WTC11 (cell line): ENCODE measurements at regions not wholly inside any gene's neighbourhood (a gene's known extent, or its start where the extent isn't known, plus 50 kb on each side); places are given as distances from the start of the nearest gene placed in this dataset.

ENCODE experiments used
- ATAC-seq: fragments of 200-7000 bp; cut with Tn5 transposase; 2 replicates; pipeline ENCODE4 v1.10.0; 2021; ENCODE audit warnings: mild to moderate bottlenecking, moderate library complexity
- CTCF ChIA-PET: fragments of 300-600 bp; sonication (Branson Sonifier 250); formaldehyde crosslinking; loops from one replicate; lab custom pipeline; 2021; ENCODE audit warnings: antibody characterized with exemption; lab: Charles Lee
- POLR2A ChIA-PET: fragments of 350-600 bp; sonication (Branson Sonifier 250); formaldehyde crosslinking; loops from one replicate; lab custom pipeline; 2021; ENCODE audit warnings: antibody characterized with exemption; lab: Charles Lee
- DNase-seq: peaks from one replicate; pipeline ENCODE4 v3.0.0; 2021; ENCODE audit warnings: low spot score
- H3K27ac Mint-ChIP-seq: 2 replicates; pipeline ENCODE4 v1.8.0; 2021; ENCODE audit warnings: mixed read lengths
- H3K27me3 Mint-ChIP-seq: 2 replicates; pipeline ENCODE4 v1.8.0; 2021; ENCODE audit warnings: low read depth, mild to moderate bottlenecking, moderate library complexity, mixed read lengths
- H3K36me3 Mint-ChIP-seq: 2 replicates; pipeline ENCODE4 v1.8.0; 2021; ENCODE audit warnings: mixed read lengths
- H3K4me1 Mint-ChIP-seq: 2 replicates; pipeline ENCODE4 v1.8.0; 2022; ENCODE audit warnings: mixed read lengths
- H3K4me3 Mint-ChIP-seq: 2 replicates; pipeline ENCODE4 v1.8.0; 2021; ENCODE audit warnings: mild to moderate bottlenecking, moderate library complexity, mixed read lengths
- H3K9me3 Mint-ChIP-seq: 2 replicates; pipeline ENCODE4 v1.8.0; 2021; ENCODE audit warnings: mixed read lengths
- FOXP1 ChIP-seq: sonication (generic); formaldehyde crosslinking; IDR thresholded peaks from 2 replicates; pipeline ENCODE4 v1.8.0; 2022; ENCODE audit warnings: missing genetic modification reagents, mild to moderate bottlenecking, moderate library complexity, borderline replicate concordance
- FOXP4 ChIP-seq: sonication (generic); formaldehyde crosslinking; IDR thresholded peaks from 2 replicates; pipeline ENCODE4 v1.8.0; 2022; ENCODE audit warnings: mild to moderate bottlenecking, missing genetic modification reagents
- GABPB1 ChIP-seq: sonication (generic); formaldehyde crosslinking; IDR thresholded peaks from 2 replicates; pipeline ENCODE4 v1.8.1; 2023; ENCODE audit warnings: mild to moderate bottlenecking, missing genetic modification reagents
- GRHL2 ChIP-seq: fragments of 250-450 bp; sonication (Bioruptor Pico); IDR thresholded peaks from 2 replicates; pipeline ENCODE4 v1.8.0; 2022; ENCODE audit warnings: mild to moderate bottlenecking, moderate library complexity; ENCODE audit not compliant: insufficient replicate concordance, severe bottlenecking
- MYBL2 ChIP-seq: sonication (generic); formaldehyde crosslinking; IDR thresholded peaks from 2 replicates; pipeline ENCODE4 v1.8.1; 2023; ENCODE audit warnings: mild to moderate bottlenecking, moderate library complexity, missing genetic modification reagents
- NFATC4 ChIP-seq: fragments of 250-450 bp; sonication (Bioruptor Pico); IDR thresholded peaks from 2 replicates; pipeline ENCODE4 v1.9.0; 2021; ENCODE audit warnings: mild to moderate bottlenecking
- NFE2L1 ChIP-seq: sonication (generic); formaldehyde crosslinking; IDR thresholded peaks from 2 replicates; pipeline ENCODE4 v1.8.1; 2023; ENCODE audit warnings: missing genetic modification reagents
- NR3C1 ChIP-seq: sonication (generic); formaldehyde crosslinking; conservative IDR thresholded peaks from 2 replicates; pipeline ENCODE4 v1.8.1; 2023; ENCODE audit warnings: low read depth, mild to moderate bottlenecking, missing genetic modification reagents
- RELA ChIP-seq: sonication (generic); formaldehyde crosslinking; IDR thresholded peaks from 2 replicates; pipeline ENCODE4 v1.8.1; 2022; ENCODE audit warnings: missing genetic modification reagents, mild to moderate bottlenecking, borderline replicate concordance
- SMAD3 ChIP-seq: sonication (generic); formaldehyde crosslinking; IDR thresholded peaks from 2 replicates; pipeline ENCODE4 v1.8.0; 2022; ENCODE audit warnings: missing genetic modification reagents, mild to moderate bottlenecking, borderline replicate concordance
- TCF7 ChIP-seq: sonication (generic); formaldehyde crosslinking; IDR thresholded peaks from 2 replicates; pipeline ENCODE4 v1.8.0; 2022; ENCODE audit warnings: mild to moderate bottlenecking, low read depth, missing genetic modification reagents, moderate library complexity
- ZNF219 ChIP-seq: sonication (generic); formaldehyde crosslinking; IDR thresholded peaks from 2 replicates; pipeline ENCODE4 v1.8.0; 2023; ENCODE audit warnings: missing genetic modification reagents, mild to moderate bottlenecking, borderline replicate concordance
- ZNF416 ChIP-seq: fragments of 250-450 bp; sonication (Bioruptor Pico); IDR thresholded peaks from 2 replicates; pipeline ENCODE4 v1.9.0; 2021; ENCODE audit warnings: mild to moderate bottlenecking, inconsistent platforms
- ZNF425 ChIP-seq: fragments of 250-450 bp; sonication (Bioruptor Pico); conservative IDR thresholded peaks from 2 replicates; pipeline ENCODE4 v1.9.0; 2021; ENCODE audit warnings: mild to moderate bottlenecking
- TF ChIP-seq, protein P1 (sequence below): sonication (generic); formaldehyde crosslinking; IDR thresholded peaks from 2 replicates; pipeline ENCODE4 v1.8.1; 2022; ENCODE audit warnings: mild to moderate bottlenecking, moderate library complexity, missing genetic modification reagents
- TF ChIP-seq, protein P2 (sequence below): sonication (generic); formaldehyde crosslinking; conservative IDR thresholded peaks from 2 replicates; pipeline ENCODE4 v1.8.1; 2022; ENCODE audit warnings: mild to moderate bottlenecking, missing genetic modification reagents
- TF ChIP-seq, protein P3 (sequence below): sonication (generic); formaldehyde crosslinking; IDR thresholded peaks from 2 replicates; pipeline ENCODE4 v1.8.0; 2022; ENCODE audit warnings: mild to moderate bottlenecking, missing genetic modification reagents

DNA sequence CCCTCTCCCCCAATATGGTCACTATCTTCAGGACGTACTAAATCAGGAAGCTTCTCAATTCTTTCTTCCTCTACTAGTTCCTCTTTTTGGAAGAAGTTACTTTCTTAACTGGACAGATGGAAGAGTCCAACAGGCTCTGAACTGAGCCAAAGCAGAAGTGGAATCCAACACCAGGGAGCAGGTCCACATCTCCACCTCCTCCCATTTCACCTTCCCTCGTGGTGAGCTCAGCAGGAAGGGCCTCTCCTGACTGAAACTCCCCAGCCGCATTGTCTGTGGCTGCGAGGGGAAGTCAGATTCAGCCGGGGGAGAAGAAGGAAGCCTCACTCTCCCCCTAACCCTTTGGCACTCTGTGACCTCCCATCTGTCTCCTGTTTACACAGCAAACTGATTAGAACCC lies 63.8 kb upstream of the UST start (continued):
- TF ChIP-seq SMAD3 (CRISPR knock-in tag) = no peak

DNA sequence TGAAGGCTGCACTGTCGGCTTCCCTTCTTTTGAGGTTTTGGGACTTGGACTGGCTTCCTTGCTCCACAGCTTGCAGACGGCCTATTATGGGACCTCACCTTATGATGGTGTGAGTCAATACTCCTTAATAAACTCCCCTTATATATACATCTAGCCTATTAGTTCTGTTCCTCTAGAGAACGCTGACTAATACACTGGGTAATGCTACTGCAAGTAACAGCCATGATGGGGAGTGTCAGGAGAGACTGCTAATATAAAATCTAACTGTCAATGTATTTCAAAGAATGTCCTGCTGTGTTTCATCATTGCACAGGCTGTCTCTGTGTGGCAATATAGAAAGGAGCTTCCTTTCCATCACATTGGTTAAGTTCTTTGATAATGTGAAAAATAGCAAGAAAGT lies 57.7 kb upstream of the UST start:
- Mint-ChIP-seq H3K27ac (no peak overlapping the region), H3K27me3 (peaks cover 11% of the 10 kb centered on the region), H3K4me1 (peaks cover 3% of the 10 kb centered on the region), H3K9me3 (no peaks in the 10 kb centered on the region; the same call in 1 of the 2 replicates), H3K36me3 (no peaks in the 10 kb centered on the region), H3K4me3 (no peak overlapping the region)
- POLR2A ChIA-PET = no interaction called here
- CTCF ChIA-PET = no interaction called here
- ATAC-seq = no peak
- no peak for DNase-seq
- TF ChIP-seq NR3C1 (CRISPR knock-in tag) = no peak
- TF ChIP-seq, protein P1, sequence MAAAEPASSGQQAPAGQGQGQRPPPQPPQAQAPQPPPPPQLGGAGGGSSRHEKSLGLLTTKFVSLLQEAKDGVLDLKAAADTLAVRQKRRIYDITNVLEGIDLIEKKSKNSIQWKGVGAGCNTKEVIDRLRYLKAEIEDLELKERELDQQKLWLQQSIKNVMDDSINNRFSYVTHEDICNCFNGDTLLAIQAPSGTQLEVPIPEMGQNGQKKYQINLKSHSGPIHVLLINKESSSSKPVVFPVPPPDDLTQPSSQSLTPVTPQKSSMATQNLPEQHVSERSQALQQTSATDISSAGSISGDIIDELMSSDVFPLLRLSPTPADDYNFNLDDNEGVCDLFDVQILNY (CRISPR knock-in tag) = no peak
- no peak for TF ChIP-seq FOXP1
- TF ChIP-seq, protein P2, sequence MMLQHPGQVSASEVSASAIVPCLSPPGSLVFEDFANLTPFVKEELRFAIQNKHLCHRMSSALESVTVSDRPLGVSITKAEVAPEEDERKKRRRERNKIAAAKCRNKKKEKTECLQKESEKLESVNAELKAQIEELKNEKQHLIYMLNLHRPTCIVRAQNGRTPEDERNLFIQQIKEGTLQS = no peak
- no peak for TF ChIP-seq ZNF425
- TF ChIP-seq FOXP4 (CRISPR knock-in tag) = no peak
- TF ChIP-seq, all 79 proteins: peak for 0

- Mint-ChIP-seq H3K4me3 (no peak overlapping the region), H3K4me1 (peaks cover 3% of the 10 kb centered on the region), H3K27ac (no peak overlapping the region), H3K9me3 (peaks cover 23% of the 10 kb centered on the region), H3K36me3 (peaks cover 7% of the 10 kb centered on the region), H3K27me3 (peaks cover 25% of the 10 kb centered on the region)
- TF ChIP-seq TCF7 (CRISPR knock-in tag) (no peak), ZNF219 (CRISPR knock-in tag) (no peak), NFATC4 (CRISPR knock-in tag) (no peak), RELA (CRISPR knock-in tag) (no peak), MYBL2 (CRISPR knock-in tag) (no peak), NFE2L1 (no peak), GABPB1 (no peak), GRHL2 (CRISPR knock-in tag) (no peak), ZNF416 (CRISPR knock-in tag) (no peak)
- TF ChIP-seq, protein P3, sequence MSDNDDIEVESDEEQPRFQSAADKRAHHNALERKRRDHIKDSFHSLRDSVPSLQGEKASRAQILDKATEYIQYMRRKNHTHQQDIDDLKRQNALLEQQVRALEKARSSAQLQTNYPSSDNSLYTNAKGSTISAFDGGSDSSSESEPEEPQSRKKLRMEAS (CRISPR knock-in tag) = no peak
- ChIA-PET CTCF (no interaction called here), POLR2A (no interaction called here)
- DNase-seq = no peak
- no peak for ATAC-seq
Observed at GRCh38 chr6:148693882-148694484, 52.8 kb upstream of the UST start.
